ENCODE measurements at regions not wholly inside any gene's neighbourhood (a gene's known extent, or its start where the extent isn't known, plus 50 kb on each side); places are given as distances from the start of the nearest gene placed in this dataset.
"Not testable (repeated sequence)": the region's sequence is repeated elsewhere in the genome, so short reads cannot be mapped to it uniquely, and the experiment has no call there.

- no peak for DNase-seq (ENCODE audit: low read depth)
- Histone ChIP-seq H3K36me3 (ENCODE audit: control insufficient read depth, insufficient read depth, low read length, severe bottlenecking) (no peaks in the 10 kb centered on the region), H3K27me3 (replicated peaks; ENCODE audit: control insufficient read depth, insufficient read depth, low read length) (no peaks in the 10 kb centered on the region), H3K9ac (ENCODE audit: low read length) (no peak overlapping the region), H3K9me3 (ENCODE audit: control insufficient read depth, low read length) (no peaks in the 10 kb centered on the region), H3K4me3 (ENCODE audit: low read length) (no peak overlapping the region), H3K4me1 (ENCODE audit: control insufficient read depth, insufficient read depth, low read length) (no peaks in the 10 kb centered on the region)
These were observed 1122.1 kb upstream of the SEL1L start for GRCh38 chr14:82655770-82656169.

GRCh38 chr14:82657186-82657675 is 1123.6 kb upstream of the SEL1L start:
- H3K27me3 ChIP-seq (replicated peaks; ENCODE audit: control insufficient read depth, insufficient read depth, low read length): no peaks in the 10 kb centered on the region
- DNase-seq (ENCODE audit: low read depth): no peak
- no peaks in the 10 kb centered on the region for H3K36me3 ChIP-seq (ENCODE audit: control insufficient read depth, insufficient read depth, low read length, severe bottlenecking)
- no peaks in the 10 kb centered on the region for H3K9me3 ChIP-seq (ENCODE audit: control insufficient read depth, low read length)
- H3K9ac ChIP-seq (ENCODE audit: low read length): no peak overlapping the region
- no peaks in the 10 kb centered on the region for H3K4me1 ChIP-seq (ENCODE audit: control insufficient read depth, insufficient read depth, low read length)
- no peak overlapping the region for H3K4me3 ChIP-seq (ENCODE audit: low read length)

GRCh38 chr14:82661258-82661657 is 1127.6 kb upstream of the SEL1L start:
- Histone ChIP-seq H3K4me3 (ENCODE audit: low read length) (no peak overlapping the region), H3K9ac (ENCODE audit: low read length) (no peak overlapping the region), H3K4me1 (ENCODE audit: control insufficient read depth, insufficient read depth, low read length) (no peaks in the 10 kb centered on the region), H3K27me3 (replicated peaks; ENCODE audit: control insufficient read depth, insufficient read depth, low read length) (no peaks in the 10 kb centered on the region), H3K9me3 (ENCODE audit: control insufficient read depth, low read length) (no peaks in the 10 kb centered on the region), H3K36me3 (ENCODE audit: control insufficient read depth, insufficient read depth, low read length, severe bottlenecking) (no peaks in the 10 kb centered on the region)
- DNase-seq (ENCODE audit: low read depth): no peak

GRCh38 chr14:82667006-82667405 is 1133.4 kb upstream of the SEL1L start:
- no peak for DNase-seq (ENCODE audit: low read depth)
- no peaks in the 10 kb centered on the region for H3K27me3 ChIP-seq (replicated peaks; ENCODE audit: control insufficient read depth, insufficient read depth, low read length)
- no peaks in the 10 kb centered on the region for H3K9me3 ChIP-seq (ENCODE audit: control insufficient read depth, low read length)
- H3K36me3 ChIP-seq (ENCODE audit: control insufficient read depth, insufficient read depth, low read length, severe bottlenecking): no peaks in the 10 kb centered on the region
- peak overlapping the region; percentile 11 for H3K4me3 ChIP-seq (ENCODE audit: low read length)
- H3K4me1 ChIP-seq (ENCODE audit: control insufficient read depth, insufficient read depth, low read length): peaks cover 10% of the 10 kb centered on the region
- no peak overlapping the region for H3K9ac ChIP-seq (ENCODE audit: low read length)

- H3K9me3 ChIP-seq (ENCODE audit: control insufficient read depth, low read length): no peaks in the 10 kb centered on the region
- H3K4me1 ChIP-seq (ENCODE audit: control insufficient read depth, insufficient read depth, low read length): peaks cover 10% of the 10 kb centered on the region
- no peak overlapping the region for H3K9ac ChIP-seq (ENCODE audit: low read length)
- no peaks in the 10 kb centered on the region for H3K36me3 ChIP-seq (ENCODE audit: control insufficient read depth, insufficient read depth, low read length, severe bottlenecking)
- no peaks in the 10 kb centered on the region for H3K27me3 ChIP-seq (replicated peaks; ENCODE audit: control insufficient read depth, insufficient read depth, low read length)
- DNase-seq (ENCODE audit: low read depth): no peak
- peak overlapping the region; percentile 11 for H3K4me3 ChIP-seq (ENCODE audit: low read length)
These were observed 1133.8 kb upstream of the SEL1L start for GRCh38 chr14:82667501-82667900.

- Histone ChIP-seq H3K4me3 (ENCODE audit: low read length) (no peak overlapping the region), H3K9me3 (ENCODE audit: control insufficient read depth, low read length) (no peaks in the 10 kb centered on the region)
- DNase-seq (ENCODE audit: low read depth): no peak
These were observed 1142.8 kb upstream of the SEL1L start for GRCh38 chr14:82676403-82676802.

GRCh38 chr14:82689948-82690347 is 1156.3 kb upstream of the SEL1L start:
- Histone ChIP-seq H3K4me3 (ENCODE audit: low read length) (no peak overlapping the region), H3K9me3 (ENCODE audit: control insufficient read depth, low read length) (no peaks in the 10 kb centered on the region), H3K27me3 (replicated peaks; ENCODE audit: control insufficient read depth, insufficient read depth, low read length) (no peaks in the 10 kb centered on the region), H3K9ac (ENCODE audit: low read length) (no peak overlapping the region), H3K4me1 (ENCODE audit: control insufficient read depth, insufficient read depth, low read length) (no peaks in the 10 kb centered on the region), H3K36me3 (ENCODE audit: control insufficient read depth, insufficient read depth, low read length, severe bottlenecking) (no peaks in the 10 kb centered on the region)
- DNase-seq (ENCODE audit: low read depth): peak; percentile 2

More at GRCh38 chr14:82676403-82676802, 1142.8 kb upstream of the SEL1L start:
- Histone ChIP-seq H3K9ac (ENCODE audit: low read length) (no peak overlapping the region), H3K27me3 (replicated peaks; ENCODE audit: control insufficient read depth, insufficient read depth, low read length) (no peaks in the 10 kb centered on the region), H3K36me3 (ENCODE audit: control insufficient read depth, insufficient read depth, low read length, severe bottlenecking) (no peaks in the 10 kb centered on the region), H3K4me1 (ENCODE audit: control insufficient read depth, insufficient read depth, low read length) (no peaks in the 10 kb centered on the region)

GRCh38 chr14:82691191-82691590 is 1157.5 kb upstream of the SEL1L start:
- not testable (repeated sequence) for H3K27me3 ChIP-seq (replicated peaks; ENCODE audit: control insufficient read depth, insufficient read depth, low read length); DNase-seq (ENCODE audit: low read depth)

GRCh38 chr14:82694820-82695219 is 1161.2 kb upstream of the SEL1L start:
- Histone ChIP-seq H3K4me3 (ENCODE audit: low read length) (no peak overlapping the region), H3K9me3 (ENCODE audit: control insufficient read depth, low read length) (no peaks in the 10 kb centered on the region), H3K27me3 (replicated peaks; ENCODE audit: control insufficient read depth, insufficient read depth, low read length) (no peaks in the 10 kb centered on the region), H3K9ac (ENCODE audit: low read length) (no peak overlapping the region), H3K36me3 (ENCODE audit: control insufficient read depth, insufficient read depth, low read length, severe bottlenecking) (no peaks in the 10 kb centered on the region), H3K4me1 (ENCODE audit: control insufficient read depth, insufficient read depth, low read length) (no peaks in the 10 kb centered on the region)
- DNase-seq (ENCODE audit: low read depth): no peak

More at GRCh38 chr14:82691191-82691590, 1157.5 kb upstream of the SEL1L start:
- not testable (repeated sequence) for H3K4me3 ChIP-seq (ENCODE audit: low read length); H3K9me3 ChIP-seq (ENCODE audit: control insufficient read depth, low read length); H3K36me3 ChIP-seq (ENCODE audit: control insufficient read depth, insufficient read depth, low read length, severe bottlenecking); H3K4me1 ChIP-seq (ENCODE audit: control insufficient read depth, insufficient read depth, low read length); H3K9ac ChIP-seq (ENCODE audit: low read length)

GRCh38 chr14:82704218-82704617 is 1170.6 kb upstream of the SEL1L start:
- Histone ChIP-seq H3K9me3 (ENCODE audit: control insufficient read depth, low read length) (peaks cover 7% of the 10 kb centered on the region), H3K9ac (ENCODE audit: low read length) (no peak overlapping the region), H3K4me1 (ENCODE audit: control insufficient read depth, insufficient read depth, low read length) (no peaks in the 10 kb centered on the region), H3K36me3 (ENCODE audit: control insufficient read depth, insufficient read depth, low read length, severe bottlenecking) (no peaks in the 10 kb centered on the region), H3K27me3 (replicated peaks; ENCODE audit: control insufficient read depth, insufficient read depth, low read length) (no peaks in the 10 kb centered on the region), H3K4me3 (ENCODE audit: low read length) (no peak overlapping the region)
- DNase-seq (ENCODE audit: low read depth): no peak

GRCh38 chr14:82710267-82710841 is 1176.7 kb upstream of the SEL1L start:
- DNase-seq (ENCODE audit: low read depth): peak; percentile 69

GRCh38 chr14:82719617-82720016 is 1186.0 kb upstream of the SEL1L start:
- no peak overlapping the region for H3K9ac ChIP-seq (ENCODE audit: low read length)
- no peak for DNase-seq (ENCODE audit: low read depth)
- no peaks in the 10 kb centered on the region for H3K27me3 ChIP-seq (replicated peaks; ENCODE audit: control insufficient read depth, insufficient read depth, low read length)
- H3K36me3 ChIP-seq (ENCODE audit: control insufficient read depth, insufficient read depth, low read length, severe bottlenecking): no peaks in the 10 kb centered on the region
- no peaks in the 10 kb centered on the region for H3K9me3 ChIP-seq (ENCODE audit: control insufficient read depth, low read length)
- H3K4me1 ChIP-seq (ENCODE audit: control insufficient read depth, insufficient read depth, low read length): no peaks in the 10 kb centered on the region
- H3K4me3 ChIP-seq (ENCODE audit: low read length): no peak overlapping the region

More at GRCh38 chr14:82710267-82710841, 1176.7 kb upstream of the SEL1L start:
- H3K9ac ChIP-seq (ENCODE audit: low read length): no peak overlapping the region
- H3K36me3 ChIP-seq (ENCODE audit: control insufficient read depth, insufficient read depth, low read length, severe bottlenecking): no peaks in the 10 kb centered on the region
- no peaks in the 10 kb centered on the region for H3K4me1 ChIP-seq (ENCODE audit: control insufficient read depth, insufficient read depth, low read length)
- H3K4me3 ChIP-seq (ENCODE audit: low read length): no peak overlapping the region
- H3K27me3 ChIP-seq (replicated peaks; ENCODE audit: control insufficient read depth, insufficient read depth, low read length): no peaks in the 10 kb centered on the region
- peaks cover 10% of the 10 kb centered on the region for H3K9me3 ChIP-seq (ENCODE audit: control insufficient read depth, low read length)

All from adipocyte (in vitro differentiated cells).